HG03571 (cell line): ENCODE measurements at regions not wholly inside any gene's neighbourhood (a gene's known extent, or its start where the extent isn't known, plus 50 kb on each side); places are given as distances from the start of the nearest gene placed in this dataset.
"Not testable (repeated sequence)": the region's sequence is repeated elsewhere in the genome, so short reads cannot be mapped to it uniquely, and the experiment has no call there.

ENCODE experiments used
- ATAC-seq: cut with Tn5 transposase; IDR thresholded peaks from one replicate; pipeline ENCODE4 v1.9.1; 2021; ENCODE audit not compliant: unreplicated experiment

- no peak for ATAC-seq
Measured at GRCh38 chr2:175769200-175769599, 232.9 kb downstream of the LNPK start.

GRCh38 chr2:175766880-175767279, 235.2 kb downstream of the LNPK start:
- no peak for ATAC-seq

GRCh38 chr2:175755656-175756386, 246.2 kb downstream of the LNPK start:
- no peak for ATAC-seq

GRCh38 chr2:175755169-175755568, 246.9 kb downstream of the LNPK start:
- ATAC-seq = no peak

- ATAC-seq = no peak
Measured at GRCh38 chr2:175750195-175750594, 251.9 kb downstream of the LNPK start.

GRCh38 chr2:175745911-175746310, 256.2 kb downstream of the LNPK start:
- ATAC-seq = no peak

GRCh38 chr2:175744000-175744399, 258.1 kb downstream of the LNPK start:
- no peak for ATAC-seq

- no peak for ATAC-seq
Measured at GRCh38 chr2:175743011-175743410, 259.1 kb downstream of the LNPK start.

GRCh38 chr2:175742367-175742766, 259.7 kb downstream of the LNPK start:
- no peak for ATAC-seq

GRCh38 chr2:175741164-175741563, 260.9 kb downstream of the LNPK start:
- no peak for ATAC-seq

GRCh38 chr2:175737722-175738361, 264.2 kb downstream of the LNPK start:
- ATAC-seq = no peak

- no peak for ATAC-seq
Measured at GRCh38 chr2:175734686-175735085, 267.4 kb downstream of the LNPK start.

- no peak for ATAC-seq
Measured at GRCh38 chr2:175732531-175732930, 269.5 kb downstream of the LNPK start.

GRCh38 chr2:175730050-175730449, 272.0 kb downstream of the LNPK start:
- no peak for ATAC-seq

- ATAC-seq = no peak
Measured at GRCh38 chr2:175729049-175729706, 272.9 kb downstream of the LNPK start.

- ATAC-seq = no peak
Measured at GRCh38 chr2:175728032-175728431, 274.0 kb downstream of the LNPK start.

GRCh38 chr2:175726223-175726622, 275.8 kb downstream of the LNPK start:
- no peak for ATAC-seq

- no peak for ATAC-seq
Measured at GRCh38 chr2:175709248-175709647, 292.8 kb downstream of the LNPK start.

GRCh38 chr2:175707322-175707721, 294.7 kb downstream of the LNPK start:
- ATAC-seq = no peak

- not testable (repeated sequence) for ATAC-seq
Measured at GRCh38 chr2:175704568-175704967, 297.5 kb downstream of the LNPK start.

GRCh38 chr2:175698061-175698460, 304.0 kb downstream of the LNPK start:
- no peak for ATAC-seq
